ENCODE measurements at regions not wholly inside any gene's neighbourhood (a gene's known extent, or its start where the extent isn't known, plus 50 kb on each side); places are given as distances from the start of the nearest gene placed in this dataset.

DNA sequence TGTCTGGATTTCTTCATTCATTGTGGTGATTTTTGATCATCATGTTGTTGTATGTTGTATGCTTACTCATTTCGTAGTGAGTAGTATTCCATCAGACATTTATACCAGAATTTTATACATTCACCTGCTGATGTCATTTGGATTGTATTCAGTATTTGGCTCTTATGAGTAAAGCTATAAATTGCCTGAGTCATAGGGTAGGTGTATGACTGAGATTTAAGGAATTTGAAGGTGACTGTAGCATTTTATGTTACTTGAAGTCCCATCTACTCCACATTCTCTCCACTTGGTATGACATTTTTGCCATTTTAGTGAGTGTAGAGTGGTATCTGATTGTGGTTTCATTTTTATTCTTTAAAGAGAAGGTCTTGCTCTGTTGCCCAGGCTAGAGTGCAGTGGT, 548.2 kb downstream of the TBC1D22A start:
- Histone ChIP-seq H3K79me2 (ENCODE audit: insufficient read depth, low read length) (no peaks in the 10 kb centered on the region), H3F3A (ENCODE audit: low read depth) (no peaks in the 10 kb centered on the region), H3K9me3 (ENCODE audit: insufficient read depth, low read depth, low read length) (no peaks in the 10 kb centered on the region), H3K27me3 (ENCODE audit: insufficient read depth, low read length, poor library complexity, severe bottlenecking) (no peaks in the 10 kb centered on the region), H3K4me1 (ENCODE audit: insufficient read depth, low read length, poor library complexity, severe bottlenecking) (no peaks in the 10 kb centered on the region), H3K9ac (ENCODE audit: low read depth, low read length, poor library complexity, severe bottlenecking) (no peak overlapping the region), H4K20me1 (ENCODE audit: insufficient read depth, low read length, poor library complexity, severe bottlenecking) (no peaks in the 10 kb centered on the region), H3K4me2 (ENCODE audit: low read depth, low read length, poor library complexity, severe bottlenecking) (no peak overlapping the region), H2AFZ (ENCODE audit: low read length) (no peak overlapping the region), H3K36me3 (ENCODE audit: insufficient read depth, low read length) (no peaks in the 10 kb centered on the region), H3K9me2 (replicated peaks; ENCODE audit: low read depth, low read length) (no peaks in the 10 kb centered on the region), H3K4me3 (ENCODE audit: low read length, poor library complexity, severe bottlenecking) (no peak overlapping the region)
- TF ChIP-seq CTCF (conservative IDR thresholded peaks at IDR 0.05; ENCODE audit: low read length): no peak
- no peak for TF ChIP-seq EZH2phosphoT487 (IDR thresholded peaks at IDR 0.05; ENCODE audit: borderline replicate concordance)

DNA sequence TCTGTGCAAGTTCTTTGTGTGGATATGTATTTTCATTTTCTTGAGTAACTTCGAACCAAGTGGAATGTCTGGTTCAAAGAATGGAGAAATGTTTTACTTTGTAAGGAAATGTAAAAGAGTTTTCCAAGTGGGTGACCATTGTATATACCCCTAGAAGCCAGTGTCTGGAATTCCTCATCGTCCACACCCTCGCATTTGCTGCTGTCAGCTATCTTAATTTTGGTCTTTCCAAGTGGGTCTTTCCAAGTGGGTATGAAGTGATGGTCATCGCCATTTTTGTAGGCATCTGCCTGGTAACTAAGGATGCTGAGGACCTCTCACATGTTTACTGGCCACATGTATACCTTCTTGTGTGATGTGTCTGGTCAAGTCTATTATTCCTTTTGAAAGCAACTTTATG, 547.5 kb downstream of the TBC1D22A start:
- TF ChIP-seq EZH2phosphoT487 (IDR thresholded peaks at IDR 0.05; ENCODE audit: borderline replicate concordance) (no peak), CTCF (conservative IDR thresholded peaks at IDR 0.05; ENCODE audit: low read length) (no peak)
- Histone ChIP-seq H3K4me3 (ENCODE audit: low read length, poor library complexity, severe bottlenecking) (no peak overlapping the region), H3K9ac (ENCODE audit: low read depth, low read length, poor library complexity, severe bottlenecking) (no peak overlapping the region), H3K9me3 (ENCODE audit: insufficient read depth, low read depth, low read length) (no peaks in the 10 kb centered on the region), H2AFZ (ENCODE audit: low read length) (no peak overlapping the region), H3K9me2 (replicated peaks; ENCODE audit: low read depth, low read length) (no peaks in the 10 kb centered on the region), H3K36me3 (ENCODE audit: insufficient read depth, low read length) (no peaks in the 10 kb centered on the region), H4K20me1 (ENCODE audit: insufficient read depth, low read length, poor library complexity, severe bottlenecking) (no peaks in the 10 kb centered on the region), H3K27me3 (ENCODE audit: insufficient read depth, low read length, poor library complexity, severe bottlenecking) (no peaks in the 10 kb centered on the region), H3K79me2 (ENCODE audit: insufficient read depth, low read length) (no peaks in the 10 kb centered on the region), H3F3A (ENCODE audit: low read depth) (no peaks in the 10 kb centered on the region), H3K4me2 (ENCODE audit: low read depth, low read length, poor library complexity, severe bottlenecking) (no peak overlapping the region), H3K4me1 (ENCODE audit: insufficient read depth, low read length, poor library complexity, severe bottlenecking) (no peaks in the 10 kb centered on the region)

DNA sequence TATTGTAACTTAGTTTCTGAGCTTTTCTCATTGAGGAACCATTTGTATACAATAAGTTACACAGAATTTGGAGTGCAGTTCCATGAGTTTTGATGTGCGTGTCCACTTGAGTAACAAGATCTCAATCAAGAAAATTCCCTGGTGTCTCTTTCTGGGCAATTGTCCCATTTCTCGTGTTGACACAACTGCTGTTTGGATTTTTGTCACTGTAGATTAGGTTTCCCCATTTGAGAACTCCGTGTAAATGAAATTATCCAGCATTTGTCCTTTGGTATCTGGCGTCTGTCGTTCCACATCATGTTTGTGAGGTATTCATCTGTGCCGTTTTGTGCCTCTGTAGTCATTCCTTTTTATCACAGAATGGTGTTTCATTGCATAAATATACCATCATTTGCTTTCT, 547.0 kb downstream of the TBC1D22A start:
- no peaks in the 10 kb centered on the region for H3K36me3 ChIP-seq (ENCODE audit: insufficient read depth, low read length)
- no peaks in the 10 kb centered on the region for H3K9me2 ChIP-seq (replicated peaks; ENCODE audit: low read depth, low read length)
- no peak overlapping the region for H2AFZ ChIP-seq (ENCODE audit: low read length)
- no peaks in the 10 kb centered on the region for H3K4me1 ChIP-seq (ENCODE audit: insufficient read depth, low read length, poor library complexity, severe bottlenecking)
- no peak overlapping the region for H3K4me2 ChIP-seq (ENCODE audit: low read depth, low read length, poor library complexity, severe bottlenecking)
- TF ChIP-seq CTCF (conservative IDR thresholded peaks at IDR 0.05; ENCODE audit: low read length) (no peak), EZH2phosphoT487 (IDR thresholded peaks at IDR 0.05; ENCODE audit: borderline replicate concordance) (no peak)
- H4K20me1 ChIP-seq (ENCODE audit: insufficient read depth, low read length, poor library complexity, severe bottlenecking): no peaks in the 10 kb centered on the region
- no peak overlapping the region for H3K4me3 ChIP-seq (ENCODE audit: low read length, poor library complexity, severe bottlenecking)
- no peaks in the 10 kb centered on the region for H3K27me3 ChIP-seq (ENCODE audit: insufficient read depth, low read length, poor library complexity, severe bottlenecking)
- no peaks in the 10 kb centered on the region for H3F3A ChIP-seq (ENCODE audit: low read depth)
- no peak overlapping the region for H3K9ac ChIP-seq (ENCODE audit: low read depth, low read length, poor library complexity, severe bottlenecking)
- H3K79me2 ChIP-seq (ENCODE audit: insufficient read depth, low read length): no peaks in the 10 kb centered on the region
- H3K9me3 ChIP-seq (ENCODE audit: insufficient read depth, low read depth, low read length): peaks cover 4% of the 10 kb centered on the region; the same call in 1 of the 2 replicates
